Loucy (cell line): ENCODE measurements at regions not wholly inside any gene's neighbourhood (a gene's known extent, or its start where the extent isn't known, plus 50 kb on each side); places are given as distances from the start of the nearest gene placed in this dataset.

Experiments
- CTCF ChIP-seq: fragments of 200-600 bp; sonication (generic); conservative IDR thresholded peaks from 2 replicates; pipeline ENCODE4 v1.5.1; 2014; ENCODE audit warnings: mild to moderate bottlenecking, antibody characterized with exemption, low read length
- EZH2phosphoT487 ChIP-seq: fragments of 200-600 bp; IDR thresholded peaks from 2 replicates; pipeline ENCODE4 v1.6.1; 2018; ENCODE audit warnings: antibody characterized with exemption, mild to moderate bottlenecking, moderate library complexity, borderline replicate concordance

DNA sequence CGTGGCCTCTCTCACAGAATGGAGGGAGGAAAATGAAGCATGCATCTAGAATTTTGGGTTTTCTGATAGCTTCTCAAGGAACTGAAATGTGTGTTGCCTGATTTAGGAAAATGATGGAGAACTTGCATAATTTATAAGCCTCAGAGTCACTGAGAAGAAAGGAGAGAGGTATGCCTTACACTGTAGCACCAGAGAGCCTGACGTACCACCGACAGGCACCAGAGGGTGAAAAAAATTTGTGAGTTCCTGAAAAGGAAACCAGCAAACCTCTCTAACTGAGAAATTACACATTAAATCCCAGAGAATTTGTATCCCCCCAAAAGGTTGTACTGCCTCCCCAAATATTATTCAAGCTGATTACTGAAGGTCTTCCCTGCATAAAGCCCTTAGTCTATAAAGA lies 915.3 kb upstream of the SLITRK6 start:
- no peak for TF ChIP-seq CTCF
- no peak for TF ChIP-seq EZH2phosphoT487
